ENCODE measurements at regions not wholly inside any gene's neighbourhood (a gene's known extent, or its start where the extent isn't known, plus 50 kb on each side); places are given as distances from the start of the nearest gene placed in this dataset.

DNA sequence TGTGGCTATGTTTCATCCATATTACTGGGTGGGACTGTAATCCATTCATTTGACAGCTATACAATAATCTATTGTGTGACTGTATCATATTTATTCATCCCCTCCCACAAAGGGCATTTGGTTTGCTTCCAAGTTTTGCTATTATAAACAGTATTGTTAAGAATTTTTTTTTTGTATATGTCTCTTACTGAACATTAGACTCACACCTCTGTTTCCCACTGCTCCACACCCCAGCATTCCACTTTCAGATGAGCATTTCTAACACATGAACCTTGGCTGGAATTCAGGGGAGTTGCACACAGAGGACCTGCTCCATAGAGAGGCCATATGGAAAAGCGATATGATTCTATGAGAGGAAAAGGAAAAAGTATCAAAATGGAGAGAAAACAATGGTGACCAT lies 81.6 kb upstream of the DKK2 start:
- DNase-seq, result no peak
- Histone ChIP-seq H3K4me1 (no peaks in the 10 kb centered on the region), H3K27ac (no peak overlapping the region), H3K27me3 (replicated peaks in 1 of 7) (no peaks in the 10 kb centered on the region), H3K4me3 (no peak overlapping the region), H3K9me3 (peaks cover 0 to 3% (median 0%) of the 10 kb centered on the region in 8 donors), H3K36me3 (no peaks in the 10 kb centered on the region)
- TF ChIP-seq POLR2A (IDR thresholded peaks at IDR 0.05), result no peak
- TF ChIP-seq, protein P1, sequence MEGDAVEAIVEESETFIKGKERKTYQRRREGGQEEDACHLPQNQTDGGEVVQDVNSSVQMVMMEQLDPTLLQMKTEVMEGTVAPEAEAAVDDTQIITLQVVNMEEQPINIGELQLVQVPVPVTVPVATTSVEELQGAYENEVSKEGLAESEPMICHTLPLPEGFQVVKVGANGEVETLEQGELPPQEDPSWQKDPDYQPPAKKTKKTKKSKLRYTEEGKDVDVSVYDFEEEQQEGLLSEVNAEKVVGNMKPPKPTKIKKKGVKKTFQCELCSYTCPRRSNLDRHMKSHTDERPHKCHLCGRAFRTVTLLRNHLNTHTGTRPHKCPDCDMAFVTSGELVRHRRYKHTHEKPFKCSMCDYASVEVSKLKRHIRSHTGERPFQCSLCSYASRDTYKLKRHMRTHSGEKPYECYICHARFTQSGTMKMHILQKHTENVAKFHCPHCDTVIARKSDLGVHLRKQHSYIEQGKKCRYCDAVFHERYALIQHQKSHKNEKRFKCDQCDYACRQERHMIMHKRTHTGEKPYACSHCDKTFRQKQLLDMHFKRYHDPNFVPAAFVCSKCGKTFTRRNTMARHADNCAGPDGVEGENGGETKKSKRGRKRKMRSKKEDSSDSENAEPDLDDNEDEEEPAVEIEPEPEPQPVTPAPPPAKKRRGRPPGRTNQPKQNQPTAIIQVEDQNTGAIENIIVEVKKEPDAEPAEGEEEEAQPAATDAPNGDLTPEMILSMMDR (IDR thresholded peaks at IDR 0.05 in 8 of 11, conservative IDR thresholded peaks at IDR 0.05 in 3 of 11), result no peak
- TF ChIP-seq POLR2AphosphoS5 (IDR thresholded peaks at IDR 0.05), result no peak
- intact Hi-C loops (cut with DNase I; ENCODE audit: low total_unique reads), result no loop called here
- WGBS, 5 donors, result 71 to 88% (median 83%) methylated on average over 1 of the region's 1 CpG

DNA sequence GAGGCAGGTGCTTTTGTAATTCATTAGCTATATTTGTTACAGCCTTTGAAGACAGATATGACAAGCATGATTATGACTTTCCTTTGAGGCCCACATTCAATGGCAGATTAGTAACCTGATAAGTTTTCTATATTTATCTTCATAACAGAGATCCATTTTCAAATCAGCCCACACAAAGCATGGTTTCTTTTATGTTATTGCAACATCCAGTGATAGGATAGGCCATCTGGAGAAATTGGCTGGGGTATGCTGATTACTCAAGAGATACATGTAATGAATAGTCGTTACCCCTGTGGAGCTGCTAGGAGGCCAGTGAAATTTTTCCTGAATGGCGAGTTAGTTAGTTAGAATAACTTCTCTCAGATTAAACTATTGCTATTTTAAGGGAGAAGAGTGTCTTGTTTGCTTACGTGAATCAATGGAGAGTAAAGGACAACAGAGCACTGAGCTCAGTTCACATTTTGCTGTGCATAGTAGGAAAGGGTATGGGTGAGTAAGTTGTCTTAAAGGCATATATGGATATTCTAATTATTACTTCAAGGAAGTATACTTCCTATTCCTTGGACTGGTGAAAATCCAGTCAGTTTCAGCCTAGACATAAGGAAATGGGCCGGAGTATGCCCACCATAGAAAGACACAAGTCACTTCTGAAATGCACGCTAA lies 79.2 kb upstream of the DKK2 start:
- 85 to 92% (median 86%) methylated on average over 5 of the region's 5 CpGs for WGBS, 5 donors
- Histone ChIP-seq H3K27me3 (replicated peaks in 1 of 7) (no peaks in the 10 kb centered on the region), H3K36me3 (no peaks in the 10 kb centered on the region), H3K9me3 (peaks cover 0 to 14% (median 3%) of the 10 kb centered on the region in 8 donors), H3K4me3 (no peak overlapping the region), H3K27ac (no peak overlapping the region), H3K4me1 (no peaks in the 10 kb centered on the region)
- intact Hi-C loops (cut with DNase I; ENCODE audit: low total_unique reads), result no loop called here
- TF ChIP-seq, protein P1 (IDR thresholded peaks at IDR 0.05 in 8 of 11, conservative IDR thresholded peaks at IDR 0.05 in 3 of 11), result no peak
- TF ChIP-seq POLR2A (IDR thresholded peaks at IDR 0.05) (no peak), POLR2AphosphoS5 (IDR thresholded peaks at IDR 0.05) (no peak)
- no peak for DNase-seq

DNA sequence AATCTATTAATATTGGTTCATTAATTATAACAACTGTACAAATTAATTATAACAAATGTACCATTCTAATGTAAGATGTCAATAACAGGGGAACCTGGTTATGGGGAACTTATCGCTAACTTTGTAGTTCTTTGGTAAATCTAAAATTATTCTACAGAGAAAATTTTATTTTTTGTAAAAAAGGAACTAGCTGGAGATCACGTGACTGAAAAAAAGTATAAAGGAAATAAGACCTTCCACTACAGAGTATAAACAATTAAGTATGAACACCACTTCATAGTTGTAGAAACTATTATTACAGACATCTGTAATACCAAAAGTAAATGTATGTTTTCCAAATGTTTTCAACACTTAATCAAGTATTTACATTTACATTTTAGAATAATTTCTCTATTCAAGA lies 77.9 kb upstream of the DKK2 start:
- no peaks in the 10 kb centered on the region for H3K27me3 ChIP-seq (replicated peaks in 1 of 7)
- no peak overlapping the region for H3K4me3 ChIP-seq
- no peaks in the 10 kb centered on the region for H3K36me3 ChIP-seq
- peaks cover 0 to 17% (median 3%) of the 10 kb centered on the region in 8 donors for H3K9me3 ChIP-seq
- no peak for DNase-seq
- no peak overlapping the region for H3K27ac ChIP-seq
- TF ChIP-seq POLR2AphosphoS5 (IDR thresholded peaks at IDR 0.05), result no peak
- no peak for TF ChIP-seq POLR2A (IDR thresholded peaks at IDR 0.05)
- TF ChIP-seq, protein P1 (IDR thresholded peaks at IDR 0.05 in 8 of 11, conservative IDR thresholded peaks at IDR 0.05 in 3 of 11), result no peak
- H3K4me1 ChIP-seq, result no peaks in the 10 kb centered on the region
- 69 to 83% (median 78%) methylated on average over 2 of the region's 2 CpGs for WGBS, 5 donors
- intact Hi-C loops (cut with DNase I; ENCODE audit: low total_unique reads), result no loop called here

DNA sequence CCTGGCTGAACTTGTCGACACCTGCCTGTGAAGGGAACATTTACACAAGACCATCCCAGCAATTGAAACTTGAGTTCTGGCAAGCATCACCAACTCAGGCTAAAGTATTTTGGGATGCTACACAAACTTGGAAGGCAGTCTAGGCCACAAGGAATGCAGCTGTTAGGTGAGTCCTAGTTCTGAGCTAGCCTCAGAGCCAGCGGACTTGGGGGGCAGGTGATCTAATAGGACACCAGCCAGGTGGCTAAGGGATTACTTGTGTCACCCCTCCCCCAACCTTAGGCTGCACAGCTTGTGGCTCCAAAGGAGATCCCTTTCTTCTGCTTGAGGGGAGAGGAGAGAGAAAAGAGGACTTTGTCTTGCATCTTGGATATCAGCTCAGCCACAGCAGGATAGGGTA lies 62.3 kb upstream of the DKK2 start:
- Histone ChIP-seq H3K4me3 (no peak overlapping the region), H3K27ac (no peak overlapping the region), H3K4me1 (no peaks in the 10 kb centered on the region), H3K36me3 (no peaks in the 10 kb centered on the region), H3K27me3 (replicated peaks in 1 of 7) (no peaks in the 10 kb centered on the region), H3K9me3 (no peaks in the 10 kb centered on the region)
- intact Hi-C loops (cut with DNase I; ENCODE audit: low total_unique reads), result no loop called here
- no peak for DNase-seq
- WGBS, 5 donors, result 51 to 95% (median 88%) methylated on average over 2 of the region's 2 CpGs
- TF ChIP-seq POLR2A (IDR thresholded peaks at IDR 0.05) (no peak), POLR2AphosphoS5 (IDR thresholded peaks at IDR 0.05) (no peak)
- TF ChIP-seq, protein P1 (IDR thresholded peaks at IDR 0.05 in 8 of 11, conservative IDR thresholded peaks at IDR 0.05 in 3 of 11), result no peak
